Erythroblast (primary cell): ENCODE measurements at regions not wholly inside any gene's neighbourhood (a gene's known extent, or its start where the extent isn't known, plus 50 kb on each side); places are given as distances from the start of the nearest gene placed in this dataset.

ENCODE experiments used
- GATA1 ChIP-seq: IDR thresholded peaks from 2 replicates; pipeline ENCODE4 v1.6.1; 2011; ENCODE audit warnings: low read depth, mild to moderate bottlenecking, control low read depth, low read length, moderate library complexity
- POLR2A ChIP-seq: IDR thresholded peaks from 2 replicates; pipeline ENCODE4 v1.6.1; 2011; ENCODE audit warnings: mild to moderate bottlenecking, low read length

- TF ChIP-seq POLR2A (no peak), GATA1 (no peak)
Observed at GRCh38 chr20:48049171-48049570, 263.9 kb upstream of the SULF2 start.
